Esophagus muscularis mucosa (tissue), 4 donors: ENCODE measurements at regions not wholly inside any gene's neighbourhood (a gene's known extent, or its start where the extent isn't known, plus 50 kb on each side); places are given as distances from the start of the nearest gene placed in this dataset.

ENCODE experiments used
- EP300 ChIP-seq: sonication (generic); formaldehyde crosslinking; IDR thresholded peaks from one replicate; pipeline ENCODE4 v1.6.1; 2017; ENCODE audit warnings: antibody characterized with exemption
- POLR2A ChIP-seq: fragments of 450-650 bp; IDR thresholded peaks from one replicate; pipeline ENCODE4 v1.6.1; 2017; ENCODE audit warnings: antibody characterized with exemption, moderate library complexity, mild to moderate bottlenecking, low read depth
- TF ChIP-seq, protein P1 (sequence below), 3 experiments: fragments of 200-600 bp in 2 of 3; fragments of 450-650 bp in 1 of 3; sonication (generic) in 2 of 3; IDR thresholded peaks; one replicate each; pipeline ENCODE4 v1.5.1; 2017 to 2019; ENCODE audit warnings: antibody characterized with exemption in 3 of 3, mild to moderate bottlenecking in 2 of 3, moderate library complexity in 1 of 3

DNA sequence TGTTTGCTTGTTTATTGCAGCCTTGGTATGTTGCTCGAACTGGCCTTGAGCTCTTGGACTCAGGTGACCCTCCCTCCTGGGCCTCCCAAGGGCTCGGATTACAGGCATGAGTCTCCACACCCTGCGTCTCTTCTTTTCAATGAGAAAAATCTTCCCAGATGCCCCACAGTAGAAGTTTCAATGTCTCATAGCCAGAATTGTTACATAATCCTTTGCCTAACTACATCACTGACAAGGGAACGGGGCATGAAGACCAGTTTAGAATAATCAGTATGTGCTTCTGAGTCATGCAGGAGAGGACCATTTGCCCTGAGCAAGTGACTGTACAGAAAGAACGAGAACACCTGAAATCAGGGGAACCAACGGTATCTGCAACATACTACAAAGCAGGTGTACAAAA lies 61.9 kb upstream of the RBBP6 start:
- TF ChIP-seq, protein P1, sequence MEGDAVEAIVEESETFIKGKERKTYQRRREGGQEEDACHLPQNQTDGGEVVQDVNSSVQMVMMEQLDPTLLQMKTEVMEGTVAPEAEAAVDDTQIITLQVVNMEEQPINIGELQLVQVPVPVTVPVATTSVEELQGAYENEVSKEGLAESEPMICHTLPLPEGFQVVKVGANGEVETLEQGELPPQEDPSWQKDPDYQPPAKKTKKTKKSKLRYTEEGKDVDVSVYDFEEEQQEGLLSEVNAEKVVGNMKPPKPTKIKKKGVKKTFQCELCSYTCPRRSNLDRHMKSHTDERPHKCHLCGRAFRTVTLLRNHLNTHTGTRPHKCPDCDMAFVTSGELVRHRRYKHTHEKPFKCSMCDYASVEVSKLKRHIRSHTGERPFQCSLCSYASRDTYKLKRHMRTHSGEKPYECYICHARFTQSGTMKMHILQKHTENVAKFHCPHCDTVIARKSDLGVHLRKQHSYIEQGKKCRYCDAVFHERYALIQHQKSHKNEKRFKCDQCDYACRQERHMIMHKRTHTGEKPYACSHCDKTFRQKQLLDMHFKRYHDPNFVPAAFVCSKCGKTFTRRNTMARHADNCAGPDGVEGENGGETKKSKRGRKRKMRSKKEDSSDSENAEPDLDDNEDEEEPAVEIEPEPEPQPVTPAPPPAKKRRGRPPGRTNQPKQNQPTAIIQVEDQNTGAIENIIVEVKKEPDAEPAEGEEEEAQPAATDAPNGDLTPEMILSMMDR (IDR thresholded peaks at IDR 0.05): no peak
- TF ChIP-seq EP300: no peak
- no peak for TF ChIP-seq POLR2A
